ENCODE measurements at regions not wholly inside any gene's neighbourhood (a gene's known extent, or its start where the extent isn't known, plus 50 kb on each side); places are given as distances from the start of the nearest gene placed in this dataset.
"Not testable (repeated sequence)": the region's sequence is repeated elsewhere in the genome, so short reads cannot be mapped to it uniquely, and the experiment has no call there.

- not testable (repeated sequence) for TF ChIP-seq CHD2 (IDR thresholded peaks at IDR 0.05; ENCODE audit: borderline replicate concordance, low read depth, low read length); STAT1 (conservative IDR thresholded peaks at IDR 0.05)
Measured at GRCh38 chr15:85263842-85264440, 116.5 kb upstream of the AKAP13 start.

Data from GM12878 (cell line).